GM21360 (cell line): ENCODE measurements at regions not wholly inside any gene's neighbourhood (a gene's known extent, or its start where the extent isn't known, plus 50 kb on each side); places are given as distances from the start of the nearest gene placed in this dataset.
"Not testable (repeated sequence)": the region's sequence is repeated elsewhere in the genome, so short reads cannot be mapped to it uniquely, and the experiment has no call there.

Experiments
- ATAC-seq: cut with Tn5 transposase; IDR thresholded peaks from one replicate; pipeline ENCODE4 v1.9.1; 2021; ENCODE audit warnings: mild to moderate bottlenecking, moderate library complexity; ENCODE audit not compliant: unreplicated experiment

DNA sequence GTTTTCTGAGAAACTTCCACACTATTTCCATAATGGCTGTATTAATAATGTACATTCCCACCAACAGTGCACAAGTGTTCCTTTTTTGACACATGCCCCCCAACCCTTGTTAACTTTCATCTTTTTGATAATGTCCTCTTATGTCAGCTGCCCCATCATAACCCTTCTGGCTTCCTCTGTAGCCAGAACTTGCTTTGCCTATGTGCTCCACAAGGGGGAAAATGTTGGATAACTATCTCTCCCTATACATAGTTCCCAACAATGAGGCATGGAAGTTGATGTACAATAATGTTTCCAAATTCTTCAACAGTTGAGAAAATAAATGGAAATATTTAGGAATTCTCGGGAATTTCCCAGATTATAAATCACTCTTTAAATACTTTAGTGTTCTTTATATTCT, 142.9 kb downstream of the ASB9 start:
- ATAC-seq: no peak

DNA sequence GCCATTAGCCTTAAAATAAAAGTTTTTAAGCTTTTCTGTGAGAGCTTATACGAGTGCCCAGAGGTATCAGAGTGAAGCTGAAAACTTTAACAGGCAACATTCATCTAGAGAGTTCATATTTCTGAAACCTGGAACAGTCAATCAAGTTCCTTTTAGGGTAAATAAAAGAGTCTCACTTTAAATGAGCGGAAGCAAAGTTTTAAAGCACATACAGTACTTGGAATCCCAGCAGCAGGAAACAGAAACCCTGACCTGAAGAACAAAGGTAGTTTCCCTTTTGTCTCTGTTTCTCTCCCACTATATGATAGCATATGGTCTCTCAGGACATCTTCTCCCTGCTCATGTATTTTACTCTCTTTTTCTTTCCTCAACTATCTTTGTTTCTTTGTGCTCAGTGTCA, 153.0 kb downstream of the ASB9 start:
- no peak for ATAC-seq

DNA sequence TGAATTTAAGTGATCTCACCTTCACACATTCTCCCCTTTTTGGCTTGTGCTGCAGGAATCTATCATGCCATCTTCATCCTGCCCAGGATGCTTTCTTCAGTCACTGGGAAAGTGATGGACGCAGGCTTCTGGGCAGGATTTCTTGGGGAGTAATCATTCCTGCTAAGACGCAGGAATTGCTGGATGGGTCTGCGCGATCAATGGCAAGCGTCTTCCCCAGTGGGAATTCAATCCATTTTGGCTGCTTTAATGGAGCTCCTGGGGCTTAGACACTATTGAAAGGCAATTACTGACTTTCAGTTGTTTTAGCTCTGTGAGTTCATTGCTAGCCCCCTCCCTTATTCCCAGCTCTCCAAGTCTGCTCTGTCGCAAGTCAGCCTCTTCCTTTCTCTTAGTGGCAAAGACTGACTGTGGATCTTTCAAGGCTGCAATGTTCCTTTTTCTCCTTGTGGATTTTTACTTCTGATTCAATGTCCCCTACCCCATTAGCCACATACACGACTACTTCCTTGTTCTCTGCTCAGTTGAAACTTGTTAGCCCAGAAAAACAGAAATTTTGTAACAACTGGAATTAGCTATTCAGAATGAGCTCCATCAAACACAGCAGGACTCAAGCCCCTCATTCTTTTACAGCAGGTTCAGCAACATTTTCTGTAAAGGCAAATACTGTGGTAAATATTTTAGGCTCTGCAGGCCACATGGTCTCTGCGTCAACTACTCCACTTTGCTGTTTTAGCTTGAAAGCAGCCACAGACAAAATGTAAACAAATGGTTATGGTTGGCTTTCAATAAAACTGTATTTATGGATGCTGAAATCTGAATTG, 154.9 kb downstream of the ASB9 start:
- no peak for ATAC-seq

DNA sequence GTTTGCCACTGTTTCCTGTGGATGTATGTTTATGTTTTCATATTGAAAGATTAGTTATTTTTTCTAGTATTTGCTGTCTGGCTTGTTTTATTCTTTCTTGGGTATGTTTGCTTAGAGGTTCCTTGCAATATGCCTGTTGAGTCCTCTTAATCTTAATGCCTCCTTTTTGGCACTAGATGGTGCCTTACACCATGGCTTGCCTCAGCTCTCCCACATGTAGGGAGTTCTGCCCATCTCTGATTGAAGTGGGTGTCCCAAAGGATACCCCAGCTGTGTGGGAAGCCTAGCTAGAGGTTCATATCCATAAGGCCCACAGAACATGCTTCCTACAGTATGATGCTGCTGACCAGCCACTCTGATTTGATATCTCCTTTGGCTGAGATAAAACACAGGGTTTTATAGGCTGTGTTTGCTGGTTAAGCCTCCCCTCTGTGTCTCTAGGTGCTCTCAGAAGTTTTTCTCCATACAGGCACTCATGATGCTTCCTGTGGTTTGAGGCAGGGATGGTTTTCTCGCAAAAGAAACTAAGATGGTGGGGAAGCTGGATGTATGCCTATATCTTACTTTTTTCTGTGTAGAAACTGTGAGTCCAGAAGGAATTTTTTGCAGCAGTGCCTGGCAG, 162.4 kb downstream of the ASB9 start:
- no peak for ATAC-seq

DNA sequence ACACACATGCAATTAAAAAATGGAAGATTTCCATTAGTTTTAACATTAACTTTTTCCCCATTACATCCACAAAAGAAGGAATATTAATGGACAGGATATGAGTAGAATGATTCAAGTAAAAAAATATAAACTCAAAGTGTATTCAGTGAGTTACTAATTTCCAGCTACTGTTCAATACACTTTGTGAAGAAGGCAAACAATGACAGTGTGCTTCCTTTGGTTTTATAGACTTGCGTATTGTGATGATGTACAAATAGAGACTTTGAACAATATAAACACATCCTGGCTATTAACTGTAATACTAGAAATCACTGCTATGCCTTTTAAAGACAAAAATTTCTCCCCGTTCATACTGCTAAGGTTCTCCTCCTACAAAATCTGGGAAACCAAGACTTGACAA, 171.4 kb downstream of the ASB9 start:
- no peak for ATAC-seq

DNA sequence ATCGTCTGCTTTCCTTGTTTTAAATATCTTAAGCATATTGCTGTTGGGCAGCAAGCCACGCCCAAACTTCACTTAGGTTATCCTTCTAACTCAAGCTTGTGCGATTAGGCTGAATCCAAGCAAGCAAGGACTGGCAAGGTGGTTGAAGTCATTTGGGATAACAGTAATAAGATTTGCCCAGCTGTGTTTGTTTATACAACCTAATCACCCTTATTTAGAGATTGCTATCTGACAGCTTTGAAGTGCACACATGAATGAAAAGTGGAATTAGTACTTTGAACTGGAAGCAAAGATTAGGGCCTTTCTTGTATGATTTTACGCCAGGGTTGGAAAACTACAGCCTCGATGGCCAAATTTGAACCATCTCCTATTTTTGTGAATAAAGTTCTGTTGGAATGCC, 182.1 kb downstream of the ASB9 start:
- no peak for ATAC-seq

DNA sequence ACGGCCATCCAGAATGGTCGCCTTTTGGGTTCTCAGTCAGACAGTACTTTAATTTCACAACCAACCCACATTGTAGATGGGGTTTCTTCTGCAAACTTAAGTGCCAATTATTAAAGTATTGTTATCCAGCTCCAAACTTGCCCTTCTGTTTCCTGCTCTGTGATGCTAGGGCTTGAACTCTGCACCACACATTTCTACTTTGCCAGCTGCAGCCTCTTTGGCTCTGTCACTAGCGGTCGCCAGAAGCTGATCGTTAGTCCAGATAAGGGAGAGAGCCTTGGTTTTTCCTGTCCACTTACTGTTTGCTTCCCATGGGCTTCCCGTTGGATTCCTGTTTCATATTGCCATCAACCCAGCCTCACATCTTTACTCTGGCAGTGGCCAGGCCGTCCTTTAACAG, 196.6 kb downstream of the ASB9 start:
- no peak for ATAC-seq

DNA sequence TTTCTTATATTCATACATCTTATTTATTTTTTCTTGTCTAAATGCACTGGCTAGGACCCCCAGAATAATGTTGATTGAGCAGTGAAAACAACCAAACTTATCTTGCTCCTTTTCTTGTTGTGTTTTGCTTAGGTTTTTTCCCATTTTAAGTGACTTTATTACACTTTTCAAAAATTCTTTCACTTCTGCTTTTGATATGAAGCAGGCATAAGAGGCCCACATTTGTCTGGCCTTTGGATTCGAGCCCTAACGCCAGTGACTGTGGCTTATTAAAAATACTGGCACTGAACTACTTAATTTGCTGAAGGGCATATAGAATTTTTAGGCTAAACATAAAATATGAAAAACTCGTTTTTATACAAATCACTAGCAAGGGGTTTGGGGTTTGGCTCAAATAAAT, 197.0 kb downstream of the ASB9 start:
- ATAC-seq: no peak

DNA sequence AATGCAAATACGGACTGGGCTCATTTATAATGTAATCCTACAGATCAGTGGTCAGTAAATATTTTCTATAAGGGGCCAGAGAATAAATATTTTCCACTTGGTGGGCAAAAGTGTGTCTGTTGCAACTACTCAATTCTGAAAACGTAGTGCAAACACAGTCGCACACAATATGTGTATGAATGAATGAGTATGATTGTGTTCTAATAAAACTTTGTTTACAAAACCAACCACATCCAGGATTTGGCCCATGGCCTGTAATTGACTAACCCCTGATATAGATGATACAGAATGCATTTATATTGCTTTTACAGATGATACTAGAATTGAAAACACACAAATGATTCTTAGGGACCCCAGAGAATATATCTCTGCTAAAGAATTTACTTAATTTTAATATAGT, 197.6 kb downstream of the ASB9 start:
- ATAC-seq: no peak

DNA sequence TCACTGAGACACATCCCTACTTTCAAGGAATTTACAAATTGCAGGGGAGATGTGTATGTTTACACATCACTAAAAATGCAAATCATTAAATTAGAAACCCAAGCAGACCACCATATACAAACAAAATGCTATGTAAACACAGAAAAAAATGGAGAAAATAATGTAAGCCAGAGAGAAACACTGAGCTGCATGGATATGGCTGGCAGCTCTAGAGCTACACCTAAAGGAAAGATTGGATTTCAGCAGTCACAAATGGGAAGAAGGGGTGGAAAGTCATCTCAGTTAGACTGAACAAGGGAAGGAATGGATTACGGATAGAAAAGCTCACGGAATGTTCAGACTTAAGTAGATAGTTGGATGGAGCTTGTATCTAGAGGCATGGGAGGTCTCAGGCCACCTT, 186.3 kb downstream of the MOSPD2 start:
- no peak for ATAC-seq

DNA sequence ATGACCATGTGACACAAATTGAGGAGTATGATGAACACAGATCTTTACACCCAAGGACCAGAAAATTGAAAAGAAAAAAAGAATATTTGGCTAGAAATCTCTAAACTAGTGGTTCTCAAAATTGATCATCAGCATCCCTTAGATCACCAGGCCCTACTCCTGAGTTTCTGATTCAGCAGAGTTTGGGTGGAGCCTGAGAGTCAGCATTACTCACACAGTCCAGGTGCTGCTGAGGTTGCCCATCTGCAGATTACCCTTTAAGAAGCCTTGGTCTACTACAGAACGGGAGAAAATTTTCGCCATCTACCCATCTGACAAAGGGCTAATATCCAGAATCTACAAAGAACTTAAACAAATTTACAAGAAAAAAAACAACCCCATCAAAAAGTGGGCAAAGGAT, 182.8 kb downstream of the MOSPD2 start:
- no peak for ATAC-seq

DNA sequence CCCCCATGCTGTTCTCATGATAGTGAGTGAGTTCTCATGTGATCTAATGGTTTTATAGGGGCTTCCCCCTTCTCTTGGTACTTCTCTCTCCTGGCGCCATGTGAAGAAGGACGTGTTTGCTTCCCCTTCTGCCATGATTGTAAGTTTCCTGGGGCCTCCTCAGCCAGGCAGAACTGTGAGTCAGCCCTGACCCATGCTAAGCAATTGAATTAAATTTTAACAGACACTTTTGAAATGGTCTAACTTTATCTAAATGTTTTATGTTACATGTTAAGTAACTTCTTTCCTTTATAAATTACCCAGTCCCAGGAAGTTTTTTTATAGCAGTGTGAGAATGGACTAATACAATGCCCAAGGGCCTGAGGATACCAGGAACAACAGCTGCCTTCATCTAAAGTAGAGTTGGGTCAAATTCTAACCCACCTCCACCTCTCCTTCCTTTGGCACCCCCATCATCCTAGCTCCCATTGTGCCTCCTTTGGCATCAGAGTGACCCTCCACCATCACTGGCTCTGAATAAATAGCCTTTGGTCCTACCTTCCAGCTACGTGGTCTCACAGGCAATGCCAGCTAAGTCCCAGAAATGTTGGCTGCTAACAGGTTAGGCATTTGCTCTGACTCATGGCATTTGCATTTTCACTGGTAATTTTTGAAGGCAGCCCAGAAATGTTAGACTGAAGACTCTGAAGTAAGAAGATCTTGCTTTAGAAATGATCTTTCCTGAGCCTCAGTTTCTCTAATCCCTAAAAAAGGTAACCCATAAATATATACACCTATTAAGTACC, 182.1 kb downstream of the MOSPD2 start:
- ATAC-seq: no peak

DNA sequence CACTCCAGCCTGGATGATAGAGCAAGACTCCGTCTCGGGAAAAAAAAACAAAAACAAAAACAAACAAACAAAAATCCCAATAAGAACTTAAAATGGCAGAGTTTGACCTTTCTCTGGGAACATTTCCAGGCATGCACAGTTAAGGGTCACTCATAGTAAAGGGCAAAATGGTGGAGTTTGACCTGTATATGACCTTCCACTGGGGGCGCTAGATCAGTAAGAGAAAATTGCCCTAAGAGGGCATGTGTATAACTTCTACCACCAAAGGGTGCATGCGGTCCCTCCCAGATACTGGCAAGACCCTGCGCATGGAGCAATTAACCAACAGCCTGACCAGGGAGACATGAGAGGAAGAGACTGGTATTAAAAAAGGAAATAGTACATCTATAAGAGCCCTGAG, 177.2 kb downstream of the MOSPD2 start:
- ATAC-seq: no peak

DNA sequence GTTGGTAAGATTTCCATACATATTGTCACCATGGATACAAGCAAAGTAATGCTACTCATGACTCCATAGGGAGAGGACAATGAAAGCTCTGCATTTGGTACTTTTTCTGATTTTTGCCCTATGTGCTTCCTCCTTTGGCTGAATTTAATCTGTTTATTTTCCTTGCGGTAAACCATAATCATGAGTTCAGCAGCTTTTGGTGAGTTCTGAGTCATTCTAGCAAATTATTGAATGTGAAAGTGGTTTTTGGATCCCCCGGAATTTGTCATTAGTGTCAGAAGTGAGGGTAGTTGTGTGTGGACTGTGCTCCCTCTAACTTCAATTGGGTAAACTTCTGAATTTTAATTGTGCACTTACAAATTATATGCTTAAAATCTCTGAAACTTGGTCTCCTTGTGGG, 170.3 kb downstream of the MOSPD2 start:
- no peak for ATAC-seq

DNA sequence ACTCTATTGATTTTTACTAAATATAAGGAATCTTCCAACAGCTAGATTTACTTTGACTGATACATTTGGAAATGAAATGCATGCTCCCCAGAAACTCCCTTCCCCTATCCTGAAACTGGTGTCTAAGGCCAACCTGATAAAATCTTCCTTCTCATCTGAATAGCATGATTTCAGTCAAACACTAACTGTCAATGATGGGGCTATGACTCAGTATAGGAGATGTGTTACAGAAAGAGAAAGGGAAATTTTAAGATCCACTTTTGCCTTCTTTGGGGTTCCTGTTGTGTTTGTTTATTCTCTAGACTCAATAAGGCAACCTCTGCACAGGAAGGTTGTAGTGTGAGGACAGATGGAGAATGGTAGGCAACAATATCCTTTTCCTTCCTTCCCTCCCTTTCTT, 160.7 kb downstream of the MOSPD2 start:
- no peak for ATAC-seq

DNA sequence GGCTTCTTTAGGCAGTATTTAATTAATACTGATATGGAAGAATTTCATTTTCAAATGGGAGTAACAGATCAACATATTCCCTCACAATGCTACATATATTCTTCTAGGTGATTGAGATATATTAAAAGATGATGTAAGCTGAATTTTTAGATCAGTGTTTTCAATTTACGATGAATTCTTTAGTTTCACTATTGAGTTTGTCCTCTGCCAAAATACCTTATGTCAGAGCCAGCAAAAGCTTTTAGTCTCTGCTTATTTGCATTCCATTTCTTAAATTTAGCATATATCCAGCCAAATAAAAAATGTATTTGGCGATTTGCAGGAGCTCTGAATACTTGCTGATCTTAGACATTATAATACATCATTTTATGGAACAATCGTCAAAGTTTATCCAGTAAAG, 144.3 kb downstream of the MOSPD2 start:
- no peak for ATAC-seq

DNA sequence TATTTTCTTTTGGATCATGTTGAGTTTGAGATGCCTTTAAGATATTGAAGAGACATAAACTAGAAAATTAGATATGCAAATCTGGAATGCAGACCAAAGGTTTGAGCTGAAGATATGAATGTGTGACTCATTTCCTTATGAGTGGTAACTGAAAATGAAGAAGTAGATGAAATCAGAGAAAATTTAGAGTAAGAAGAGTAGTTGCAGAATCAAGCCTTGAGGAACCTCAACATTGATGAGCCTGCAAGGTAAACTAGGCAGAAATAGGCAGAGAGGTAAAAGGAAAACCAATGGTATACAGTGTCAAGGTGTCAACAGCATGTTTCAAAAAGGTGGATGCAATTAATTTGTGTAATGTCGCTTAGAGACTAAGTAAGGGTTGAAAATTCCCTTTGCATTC, 142.8 kb downstream of the MOSPD2 start:
- ATAC-seq: no peak

DNA sequence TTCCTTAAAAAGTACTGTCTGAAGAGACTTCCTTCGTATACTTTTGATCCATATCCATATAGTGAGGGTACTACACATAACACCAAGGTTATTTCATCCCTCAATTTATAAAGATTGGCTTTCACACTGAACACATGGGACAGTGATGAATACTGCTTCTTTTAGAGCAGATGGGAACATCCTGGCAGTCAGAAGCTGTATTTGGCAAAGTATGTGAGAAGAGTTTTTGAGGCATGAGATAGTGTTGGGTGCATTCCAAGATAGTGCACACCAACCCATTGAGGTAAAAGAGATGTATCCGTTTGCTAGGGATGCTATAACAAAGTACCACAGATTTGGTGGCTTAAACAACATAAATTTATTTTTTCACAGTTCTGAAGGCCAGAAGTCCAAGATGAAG, 141.1 kb downstream of the MOSPD2 start:
- no peak for ATAC-seq

DNA sequence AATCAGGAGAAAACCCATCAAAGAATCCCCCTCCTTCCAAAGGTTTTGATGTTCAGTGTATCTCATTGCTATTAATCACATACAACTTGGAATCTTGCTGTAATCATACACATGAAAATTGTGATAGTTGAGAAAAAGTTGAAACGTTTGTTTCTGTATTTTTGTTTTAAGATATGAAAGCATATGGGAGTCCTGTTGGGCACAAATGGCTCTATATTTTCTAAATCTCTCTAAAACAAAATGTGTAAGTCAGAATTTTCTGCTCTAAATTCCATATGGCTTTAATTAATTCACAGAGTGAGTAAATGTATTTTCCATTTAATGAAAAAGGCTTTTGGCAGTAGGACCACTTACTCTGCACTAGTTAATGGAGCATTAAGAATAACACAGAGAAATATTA, 140.2 kb downstream of the MOSPD2 start:
- ATAC-seq: no peak

DNA sequence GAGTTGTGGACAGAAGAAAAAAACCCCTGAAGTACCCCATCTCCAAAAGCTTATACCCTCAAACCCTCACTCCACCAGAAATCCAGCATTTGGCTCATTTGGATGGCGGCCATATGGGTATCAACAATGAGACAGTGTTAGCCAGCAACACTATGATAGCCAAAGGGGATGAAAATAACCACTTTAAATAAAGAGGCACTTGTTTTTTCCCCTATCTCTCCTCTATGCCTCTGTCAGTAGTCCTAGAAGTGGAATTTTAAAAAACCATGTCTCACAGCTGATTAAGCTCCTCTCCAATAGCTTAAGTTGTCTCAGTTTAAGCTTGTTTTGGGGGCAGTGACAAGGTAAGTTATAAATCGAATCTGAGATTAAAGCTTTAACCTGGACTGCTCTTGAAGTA, 124.0 kb downstream of the MOSPD2 start:
- no peak for ATAC-seq

DNA sequence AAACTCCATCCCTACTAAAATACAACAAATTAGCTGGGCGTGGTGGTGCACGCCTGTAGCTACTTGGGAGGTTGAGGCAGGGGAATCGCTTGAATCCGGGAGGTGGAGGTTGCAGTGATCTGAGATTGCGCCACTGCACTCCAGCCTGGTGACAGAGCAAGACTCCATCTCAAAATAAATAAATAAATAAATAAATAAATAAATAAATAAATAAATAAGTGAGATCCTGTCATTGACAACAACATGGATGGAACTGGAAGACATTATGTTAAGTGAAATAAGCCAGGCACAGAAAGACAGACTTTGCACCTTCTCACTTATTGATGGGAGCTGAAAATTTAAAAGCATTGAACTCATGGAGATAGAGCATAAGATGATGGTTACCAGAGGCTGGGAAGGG, 111.2 kb downstream of the MOSPD2 start:
- not testable (repeated sequence) for ATAC-seq
